Bronchial epithelial cell (primary cell): ENCODE measurements at regions not wholly inside any gene's neighbourhood (a gene's known extent, or its start where the extent isn't known, plus 50 kb on each side); places are given as distances from the start of the nearest gene placed in this dataset.

Source experiments
- DNase-seq: peaks from one replicate; pipeline ENCODE4 v3.0.0-alpha.2; 2010; ENCODE audit warnings: low read depth
- FAIRE-seq: peaks from 2 replicates; lab custom pipeline; 2011; peaks lifted over from hg19 to GRCh38; lab: Jason Lieb, UNC
- H3K27me3 ChIP-seq: 2 replicates; pipeline ENCODE4 v1.5.1; 2011; ENCODE audit warnings: low read length; ENCODE audit not compliant: control insufficient read depth, insufficient read depth
- H3K36me3 ChIP-seq: 2 replicates; pipeline ENCODE4 v1.5.1; 2011; ENCODE audit warnings: low read length; ENCODE audit not compliant: control insufficient read depth, insufficient read depth
- H3K4me3 ChIP-seq: 2 replicates; pipeline ENCODE4 v1.5.1; 2011; ENCODE audit warnings: mild to moderate bottlenecking, low read depth, low read length, control low read depth
- TF ChIP-seq, protein P1 (sequence below): IDR thresholded peaks from 2 replicates; pipeline ENCODE4 v1.5.1; 2011; ENCODE audit warnings: mild to moderate bottlenecking, moderate library complexity, low read length, control low read depth, inconsistent platforms; ENCODE audit not compliant: insufficient read depth, severe bottlenecking

DNA sequence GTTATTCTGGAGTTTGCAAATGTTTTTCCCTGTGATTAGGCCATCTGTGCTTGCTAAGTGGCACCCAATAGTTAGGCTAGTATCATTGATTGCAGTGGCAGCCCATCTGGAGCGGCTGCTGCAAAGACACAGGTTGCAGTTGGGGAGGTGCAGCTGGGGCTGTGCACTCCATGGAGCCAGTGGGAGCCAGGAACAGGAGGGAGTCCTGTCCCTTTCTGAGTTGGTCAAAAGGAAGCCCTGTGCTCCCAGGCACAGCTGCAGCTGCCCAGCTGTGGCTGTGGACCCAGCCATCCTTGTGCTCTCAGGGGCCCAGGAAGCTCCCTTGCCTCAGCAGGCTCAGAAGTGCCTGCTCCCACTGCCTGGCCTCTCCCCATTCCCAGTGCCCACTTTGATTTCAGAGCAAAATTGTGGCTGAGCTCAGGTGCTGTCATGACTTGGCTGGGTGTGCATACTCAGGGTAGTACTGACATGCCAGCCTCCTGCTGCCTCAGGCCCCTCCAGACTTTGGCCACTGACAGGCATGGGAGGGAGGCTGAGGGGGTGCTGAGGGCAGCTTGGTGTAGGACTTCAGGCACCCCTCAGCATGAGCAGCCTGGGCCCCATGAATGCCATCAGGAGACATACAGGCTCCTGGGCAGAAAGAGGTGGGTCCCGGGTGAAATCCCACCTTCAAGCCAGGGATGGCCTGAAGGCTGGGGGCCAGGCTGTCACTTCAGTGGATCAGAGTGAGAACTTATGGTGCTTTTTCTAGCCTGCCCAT, 270.6 kb downstream of the PCDH20 start:
- TF ChIP-seq, protein P1, sequence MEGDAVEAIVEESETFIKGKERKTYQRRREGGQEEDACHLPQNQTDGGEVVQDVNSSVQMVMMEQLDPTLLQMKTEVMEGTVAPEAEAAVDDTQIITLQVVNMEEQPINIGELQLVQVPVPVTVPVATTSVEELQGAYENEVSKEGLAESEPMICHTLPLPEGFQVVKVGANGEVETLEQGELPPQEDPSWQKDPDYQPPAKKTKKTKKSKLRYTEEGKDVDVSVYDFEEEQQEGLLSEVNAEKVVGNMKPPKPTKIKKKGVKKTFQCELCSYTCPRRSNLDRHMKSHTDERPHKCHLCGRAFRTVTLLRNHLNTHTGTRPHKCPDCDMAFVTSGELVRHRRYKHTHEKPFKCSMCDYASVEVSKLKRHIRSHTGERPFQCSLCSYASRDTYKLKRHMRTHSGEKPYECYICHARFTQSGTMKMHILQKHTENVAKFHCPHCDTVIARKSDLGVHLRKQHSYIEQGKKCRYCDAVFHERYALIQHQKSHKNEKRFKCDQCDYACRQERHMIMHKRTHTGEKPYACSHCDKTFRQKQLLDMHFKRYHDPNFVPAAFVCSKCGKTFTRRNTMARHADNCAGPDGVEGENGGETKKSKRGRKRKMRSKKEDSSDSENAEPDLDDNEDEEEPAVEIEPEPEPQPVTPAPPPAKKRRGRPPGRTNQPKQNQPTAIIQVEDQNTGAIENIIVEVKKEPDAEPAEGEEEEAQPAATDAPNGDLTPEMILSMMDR = no peak
- no peak overlapping the region for H3K4me3 ChIP-seq
- DNase-seq = no peak

DNA sequence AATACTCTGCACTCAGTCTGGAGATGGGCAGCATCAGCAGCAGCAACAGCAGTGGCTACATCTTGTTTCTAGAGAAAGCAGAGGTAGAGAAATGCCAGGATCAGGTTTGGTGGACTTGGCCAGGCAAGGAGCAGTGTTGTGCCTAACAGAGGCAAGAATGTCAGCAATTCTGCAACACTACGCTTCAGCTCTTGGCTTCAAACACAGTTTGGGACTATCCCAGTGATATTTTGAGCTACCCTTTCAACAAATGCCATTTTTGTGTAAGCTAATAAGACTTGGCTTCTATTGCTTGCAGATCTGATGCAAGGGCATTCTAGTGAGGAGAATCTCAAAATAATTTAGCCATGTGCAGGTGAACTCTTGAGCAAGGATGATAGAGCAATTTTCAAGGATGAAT, 271.3 kb downstream of the PCDH20 start:
- TF ChIP-seq, protein P1 = no peak
- H3K4me3 ChIP-seq = no peak overlapping the region
- FAIRE-seq (no peak), DNase-seq (no peak)
- H3K27me3 ChIP-seq = no peaks in the 10 kb centered on the region
- H3K36me3 ChIP-seq = no peaks in the 10 kb centered on the region

More for the DNA sequence above, 270.6 kb downstream of the PCDH20 start:
- Histone ChIP-seq H3K27me3 (no peaks in the 10 kb centered on the region), H3K36me3 (no peaks in the 10 kb centered on the region)
- no peak for FAIRE-seq

DNA sequence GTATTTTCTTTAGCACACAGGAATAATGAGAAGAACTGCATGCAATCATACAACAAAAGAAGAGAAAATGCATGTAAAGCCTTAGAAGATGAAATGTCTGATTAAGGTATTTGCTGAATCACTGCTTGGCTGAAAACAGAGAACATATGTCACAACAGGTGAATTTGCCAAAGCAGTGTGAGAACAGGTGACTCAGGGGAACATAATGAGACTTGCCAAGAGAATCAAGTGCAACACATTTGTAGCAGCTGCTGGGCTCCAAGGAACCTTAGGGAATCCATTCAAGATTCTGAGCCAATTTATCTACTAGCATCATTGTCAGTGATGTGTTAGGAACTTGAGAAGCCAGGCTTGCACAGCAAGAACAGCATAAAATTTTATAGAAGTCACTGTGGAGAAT, 273.1 kb downstream of the PCDH20 start:
- Histone ChIP-seq H3K27me3 (no peaks in the 10 kb centered on the region), H3K36me3 (no peaks in the 10 kb centered on the region), H3K4me3 (no peak overlapping the region)
- DNase-seq = peak; percentile 91
- no peak for FAIRE-seq
- TF ChIP-seq, protein P1 = no peak

DNA sequence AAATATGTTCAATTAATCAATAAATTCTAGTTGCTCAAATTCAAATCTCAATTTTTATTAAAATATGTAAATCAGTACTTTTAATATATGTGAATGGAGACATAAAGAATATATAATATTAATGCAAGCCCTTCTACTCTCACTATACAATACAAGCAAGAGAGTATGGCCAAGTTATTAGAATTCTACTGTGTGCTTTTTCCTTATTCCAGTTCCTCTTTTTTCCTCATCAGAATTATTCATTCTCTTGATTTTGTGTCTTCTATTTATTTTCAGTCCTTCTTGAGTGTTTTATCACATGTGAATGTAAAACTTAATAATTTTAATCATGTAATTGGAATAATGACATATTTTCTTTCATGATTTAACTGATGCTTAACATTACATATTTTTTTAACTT, 276.8 kb downstream of the PCDH20 start:
- H3K4me3 ChIP-seq = no peak overlapping the region
- H3K27me3 ChIP-seq = no peaks in the 10 kb centered on the region
- FAIRE-seq (no peak), DNase-seq (no peak)
- TF ChIP-seq, protein P1 = no peak
- H3K36me3 ChIP-seq = no peaks in the 10 kb centered on the region

DNA sequence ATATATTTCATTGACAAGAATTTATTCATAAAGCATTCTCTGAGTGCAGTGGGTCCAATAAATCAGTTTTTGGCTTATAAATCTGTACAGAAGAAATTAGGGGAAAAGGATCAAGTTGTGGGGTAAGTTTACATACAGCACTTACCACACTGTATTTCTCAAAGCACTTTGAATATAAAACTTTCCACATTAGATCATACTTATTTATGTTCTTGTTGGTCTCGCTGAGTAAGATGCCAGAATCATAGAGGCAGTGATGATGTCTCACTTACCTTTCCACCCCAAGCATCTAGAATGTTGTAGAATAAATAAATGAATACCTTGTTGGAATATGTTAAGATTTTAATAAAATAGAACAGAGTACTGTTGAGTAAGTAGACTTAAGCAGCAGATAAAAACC, 279.1 kb downstream of the PCDH20 start:
- H3K4me3 ChIP-seq = no peak overlapping the region
- FAIRE-seq (no peak), DNase-seq (no peak)
- H3K36me3 ChIP-seq = no peaks in the 10 kb centered on the region
- TF ChIP-seq, protein P1 = no peak
- no peaks in the 10 kb centered on the region for H3K27me3 ChIP-seq

DNA sequence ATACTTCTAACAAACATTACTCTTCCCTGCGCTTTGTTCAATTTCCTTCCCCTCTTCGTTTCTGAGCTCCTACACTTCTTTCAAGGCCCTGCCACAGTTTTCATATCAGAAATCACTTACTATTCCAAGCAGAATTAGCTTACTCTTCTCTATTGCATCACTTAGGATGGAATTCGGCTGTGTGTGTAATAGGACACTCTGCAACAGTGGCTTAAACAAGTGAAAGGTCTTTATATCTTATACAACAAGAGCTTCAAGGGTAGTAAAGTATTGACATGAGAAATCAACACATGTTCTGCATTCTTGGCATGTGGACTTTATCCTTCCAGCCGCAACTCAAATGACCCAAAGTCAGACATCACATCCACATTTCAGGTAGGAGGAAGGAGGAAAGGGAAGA, 279.6 kb downstream of the PCDH20 start:
- DNase-seq = no peak

More for the DNA sequence above, 279.6 kb downstream of the PCDH20 start:
- Histone ChIP-seq H3K36me3 (no peaks in the 10 kb centered on the region), H3K27me3 (no peaks in the 10 kb centered on the region), H3K4me3 (no peak overlapping the region)
- FAIRE-seq = no peak
- TF ChIP-seq, protein P1 = no peak
